Ovary (tissue), 7 donors: ENCODE measurements at regions not wholly inside any gene's neighbourhood (a gene's known extent, or its start where the extent isn't known, plus 50 kb on each side); places are given as distances from the start of the nearest gene placed in this dataset.

Experiments
- DNase-seq, 5 donors: peaks; one replicate each; pipeline ENCODE4 v3.0.0-alpha.2; 2019 to 2020
- H3K27ac ChIP-seq, 2 donors: fragments of 200-600 bp; one replicate each; pipeline versions ENCODE4 v1.5.1 to v1.8.0; 2019 to 2022
- H3K27me3 ChIP-seq: fragments of 200-600 bp; one replicate; pipeline ENCODE4 v1.8.0; 2022
- H3K36me3 ChIP-seq: fragments of 200-600 bp; sonication (generic); one replicate; pipeline ENCODE4 v1.5.1; 2019
- H3K4me1 ChIP-seq: one replicate; pipeline ENCODE4 v1.8.1; 2013; ENCODE audit warnings: mild to moderate bottlenecking, moderate library complexity; ENCODE audit not compliant: insufficient read depth
- H3K4me3 ChIP-seq: fragments of 200-600 bp; sonication (generic); one replicate; pipeline ENCODE4 v1.5.1; 2017
- H3K9me3 ChIP-seq, 2 donors: fragments of 200-600 bp in 1 of 2; sonication (generic) in 1 of 2; one replicate each; pipeline versions ENCODE4 v1.5.1 to v1.8.1; 2013 to 2019; ENCODE audit warnings: mild to moderate bottlenecking in 1 of 2, moderate library complexity in 1 of 2
- EP300 ChIP-seq: sonication (generic); formaldehyde crosslinking; IDR thresholded peaks from one replicate; pipeline ENCODE4 v1.6.1; 2017; ENCODE audit warnings: antibody characterized with exemption
- POLR2A ChIP-seq: fragments of 450-650 bp; IDR thresholded peaks from one replicate; pipeline ENCODE4 v1.6.1; 2017; ENCODE audit warnings: antibody characterized with exemption, mild to moderate bottlenecking, moderate library complexity
- WGBS, 3 donors: extraction: QIAGEN DNeasy Blood & Tissue Kit in 1 of 3; methylation state at CpG; one replicate each; pipeline versions ENCODE4 v1.1.5 to v1.1.7; 2013 to 2017; 5-methylcytosine and 5-hydroxymethylcytosine counted together
- intact Hi-C, 4 donors: fragments of 100-400 bp; cut with DNase I; formaldehyde crosslinking; loops; one replicate each; pipeline versions ENCODE4 v1.11.0 to v1.15.1; 2022 to 2023
- TF ChIP-seq, protein P1 (sequence below), 3 donors: fragments of 450-650 bp in 2 of 3; fragments of 200-600 bp in 1 of 3; IDR thresholded peaks; one replicate each; pipeline versions ENCODE4 v1.5.1 to v1.8.0; 2016 to 2022; ENCODE audit warnings: antibody characterized with exemption in 3 of 3, mild to moderate bottlenecking in 1 of 3
- donor health status: DM: no; HTN: no; CAD: no; lungs with moderate emphysema.
- donor health status: DM: no; HTN: no; CAD: no.
- donor health status: Bipolar disorder and iron deficiency.
- donor health status: DM: no; HTN: no; CAD: no.
- donor health status: DM: yes; HTN: yes; CAD: no.

DNA sequence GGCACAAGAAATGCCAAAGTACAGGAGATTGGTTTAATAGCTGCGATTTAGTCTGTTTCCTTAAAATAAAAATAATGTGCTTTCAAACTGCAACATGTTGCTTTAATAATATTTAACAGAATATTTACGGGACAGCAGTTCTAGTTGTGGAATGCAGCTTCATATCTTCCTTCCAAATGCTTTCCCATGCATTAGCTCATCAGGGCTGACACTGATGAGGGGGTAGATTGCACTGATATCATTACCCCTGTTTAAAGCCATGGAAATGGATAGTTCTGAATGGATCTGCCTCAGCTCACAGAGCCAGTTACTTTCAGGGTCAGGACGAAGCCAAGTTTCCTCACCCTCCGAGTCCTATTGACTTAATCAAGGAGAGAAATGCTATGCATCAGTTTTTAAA lies 93.2 kb upstream of the OSMR start:
- Histone ChIP-seq H3K36me3 (no peaks in the 10 kb centered on the region), H3K27ac (no peak overlapping the region), H3K4me3 (no peak overlapping the region), H3K9me3 (no peaks in the 10 kb centered on the region), H3K4me1 (no peaks in the 10 kb centered on the region), H3K27me3 (no peaks in the 10 kb centered on the region)
- TF ChIP-seq, protein P1, sequence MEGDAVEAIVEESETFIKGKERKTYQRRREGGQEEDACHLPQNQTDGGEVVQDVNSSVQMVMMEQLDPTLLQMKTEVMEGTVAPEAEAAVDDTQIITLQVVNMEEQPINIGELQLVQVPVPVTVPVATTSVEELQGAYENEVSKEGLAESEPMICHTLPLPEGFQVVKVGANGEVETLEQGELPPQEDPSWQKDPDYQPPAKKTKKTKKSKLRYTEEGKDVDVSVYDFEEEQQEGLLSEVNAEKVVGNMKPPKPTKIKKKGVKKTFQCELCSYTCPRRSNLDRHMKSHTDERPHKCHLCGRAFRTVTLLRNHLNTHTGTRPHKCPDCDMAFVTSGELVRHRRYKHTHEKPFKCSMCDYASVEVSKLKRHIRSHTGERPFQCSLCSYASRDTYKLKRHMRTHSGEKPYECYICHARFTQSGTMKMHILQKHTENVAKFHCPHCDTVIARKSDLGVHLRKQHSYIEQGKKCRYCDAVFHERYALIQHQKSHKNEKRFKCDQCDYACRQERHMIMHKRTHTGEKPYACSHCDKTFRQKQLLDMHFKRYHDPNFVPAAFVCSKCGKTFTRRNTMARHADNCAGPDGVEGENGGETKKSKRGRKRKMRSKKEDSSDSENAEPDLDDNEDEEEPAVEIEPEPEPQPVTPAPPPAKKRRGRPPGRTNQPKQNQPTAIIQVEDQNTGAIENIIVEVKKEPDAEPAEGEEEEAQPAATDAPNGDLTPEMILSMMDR (IDR thresholded peaks at IDR 0.05), result no peak
- TF ChIP-seq POLR2A (no peak), EP300 (no peak)
- intact Hi-C loops, result no loop called here
- DNase-seq, result no peak
- 62 to 77% (median 66%) methylated on average over 4 of the region's 4 CpGs for WGBS, 3 donors

DNA sequence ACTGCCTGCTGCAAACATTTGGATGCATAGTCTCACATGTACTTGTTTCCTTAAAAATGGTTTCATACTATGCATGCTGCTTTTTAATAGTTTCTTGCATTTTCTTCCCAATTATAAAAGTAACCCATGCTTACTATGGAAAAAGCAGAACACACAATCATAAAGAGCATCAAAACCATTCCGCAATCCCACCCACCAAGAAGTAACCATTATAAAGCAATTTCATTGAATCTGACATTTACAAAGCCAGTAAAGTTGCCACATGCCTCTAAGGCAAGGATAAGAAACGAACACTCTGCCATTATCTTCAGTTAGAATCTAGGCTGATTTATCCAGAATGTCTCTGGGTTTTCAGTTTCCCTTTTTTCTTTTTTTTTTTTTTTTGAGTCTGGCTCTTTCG lies 92.7 kb upstream of the OSMR start:
- Histone ChIP-seq H3K27ac (no peak overlapping the region), H3K36me3 (no peaks in the 10 kb centered on the region), H3K27me3 (no peaks in the 10 kb centered on the region), H3K4me1 (peaks cover 2% of the 10 kb centered on the region), H3K4me3 (no peak overlapping the region), H3K9me3 (no peaks in the 10 kb centered on the region)
- TF ChIP-seq POLR2A (no peak), EP300 (no peak)
- TF ChIP-seq, protein P1 (IDR thresholded peaks at IDR 0.05), result no peak
- 89 to 95% (median 94%) methylated on average over 3 of the region's 3 CpGs for WGBS, 3 donors
- intact Hi-C loops, result no loop called here
- no peak for DNase-seq

DNA sequence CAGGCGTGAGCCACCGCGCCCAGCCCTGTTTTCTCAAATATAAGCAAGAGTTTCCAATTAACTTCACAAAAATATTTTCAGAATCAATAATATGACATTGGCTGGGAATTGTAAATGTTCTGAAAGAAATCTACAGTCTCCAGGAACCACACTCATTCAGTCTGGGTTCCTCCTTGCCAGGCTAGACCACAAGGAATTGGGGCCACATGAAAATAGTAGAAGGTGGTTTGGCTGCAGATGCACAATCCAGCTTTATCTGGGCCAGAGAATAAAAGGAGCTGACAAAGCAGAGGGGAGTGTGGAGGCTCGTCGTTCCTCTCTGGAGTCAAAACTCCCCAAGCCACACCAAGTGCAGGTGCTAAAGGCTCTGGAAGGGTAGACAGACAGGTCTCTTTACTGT lies 92.0 kb upstream of the OSMR start:
- DNase-seq, result no peak
- TF ChIP-seq EP300 (no peak), POLR2A (no peak)
- TF ChIP-seq, protein P1 (IDR thresholded peaks at IDR 0.05), result no peak
- Histone ChIP-seq H3K27ac (no peak overlapping the region), H3K9me3 (no peaks in the 10 kb centered on the region), H3K27me3 (no peaks in the 10 kb centered on the region), H3K4me1 (peaks cover 3% of the 10 kb centered on the region), H3K36me3 (no peaks in the 10 kb centered on the region), H3K4me3 (no peak overlapping the region)
- 61 to 80% (median 62%) methylated on average over 5 of the region's 5 CpGs for WGBS, 3 donors
- intact Hi-C loops, result no loop called here

DNA sequence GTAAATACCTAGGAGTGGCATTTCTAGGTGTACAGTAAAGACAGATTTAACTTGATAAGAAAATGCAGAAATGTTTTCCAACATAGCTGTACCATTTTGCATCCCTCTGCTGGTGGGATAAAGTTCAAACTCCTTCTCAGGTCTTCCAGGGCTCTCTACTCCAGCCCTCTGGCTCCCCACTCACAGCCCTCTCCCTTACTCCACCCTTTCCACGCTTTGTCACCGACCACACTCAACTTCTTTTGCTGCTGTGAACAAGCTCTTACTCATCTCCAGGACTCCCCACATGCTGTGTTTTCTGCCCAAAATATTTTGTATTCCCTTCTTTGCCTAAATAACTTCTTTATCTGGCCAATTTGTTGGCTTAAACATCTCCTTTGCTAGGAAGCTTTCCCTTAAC lies 90.6 kb upstream of the OSMR start:
- 15 to 32% (median 23%) methylated on average over 2 of the region's 2 CpGs for WGBS, 3 donors

DNA sequence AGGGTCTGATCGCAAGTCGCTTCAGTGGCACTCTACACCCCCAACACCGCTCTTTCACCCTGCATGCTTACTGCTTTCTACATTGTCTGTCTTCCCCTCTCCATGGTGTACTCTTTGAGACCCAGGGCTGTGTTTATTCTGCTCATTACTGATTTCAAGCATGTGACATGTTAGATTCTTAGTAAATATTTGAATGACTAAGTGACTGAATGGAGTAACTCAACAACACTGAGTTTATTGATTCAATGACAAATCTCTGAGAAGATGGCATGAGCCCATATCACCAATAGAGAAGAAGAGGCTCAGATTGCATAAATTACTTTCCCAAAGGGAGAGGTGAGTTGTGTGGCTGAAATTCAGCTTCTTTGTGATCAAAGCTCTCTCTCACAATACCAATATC lies 89.7 kb upstream of the OSMR start:
- peaks cover 4% of the 10 kb centered on the region for H3K4me1 ChIP-seq
- H3K9me3 ChIP-seq, result no peaks in the 10 kb centered on the region
- DNase-seq, result no peak
- H3K4me3 ChIP-seq, result no peak overlapping the region
- WGBS, 3 donors, result 98 to 100% (median 98%) methylated on average over 3 of the region's 3 CpGs
- H3K36me3 ChIP-seq, result no peaks in the 10 kb centered on the region
- H3K27me3 ChIP-seq, result no peaks in the 10 kb centered on the region
- intact Hi-C loops, result no loop called here
- H3K27ac ChIP-seq, result no peak overlapping the region
- TF ChIP-seq, protein P1 (IDR thresholded peaks at IDR 0.05), result no peak
- no peak for TF ChIP-seq POLR2A
- TF ChIP-seq EP300, result no peak

More for the DNA sequence above, 90.6 kb upstream of the OSMR start:
- Histone ChIP-seq H3K27me3 (no peaks in the 10 kb centered on the region), H3K9me3 (no peaks in the 10 kb centered on the region), H3K27ac (no peak overlapping the region), H3K36me3 (no peaks in the 10 kb centered on the region), H3K4me1 (peaks cover 4% of the 10 kb centered on the region), H3K4me3 (no peak overlapping the region)
- intact Hi-C loops, result no loop called here
- TF ChIP-seq EP300, result no peak
- TF ChIP-seq POLR2A, result no peak
- no peak for DNase-seq
